ENCODE measurements at regions not wholly inside any gene's neighbourhood (a gene's known extent, or its start where the extent isn't known, plus 50 kb on each side); places are given as distances from the start of the nearest gene placed in this dataset.

- no peak for TF ChIP-seq REST (IDR thresholded peaks at IDR 0.05)
- no peak for TF ChIP-seq MAX (IDR thresholded peaks at IDR 0.05)
- TF ChIP-seq ATF3 (IDR thresholded peaks at IDR 0.05), result no peak
These were observed 114.4 kb upstream of the NANOS1 start (continued) for GRCh38 chr10:118915161-118915560.

- no peak for DNase-seq (ENCODE audit: low spot score)
- Histone ChIP-seq H3K27ac (ENCODE audit: low read depth in 1 of 2, low read length in 2 of 2) (no peak overlapping the region), H3K9ac (ENCODE audit: low read depth in 1 of 2, low read length in 2 of 2) (no peak overlapping the region), H3K9me3 (ENCODE audit: control insufficient read depth in 4 of 4, low read length in 3 of 4) (no peaks in the 10 kb centered on the region), H3K4me3 (ENCODE audit: low read depth in 1 of 3, low read length in 3 of 3) (no peak overlapping the region), H3K4me1 (ENCODE audit: control insufficient read depth in 4 of 4, insufficient read depth in 4 of 4, low read length in 3 of 4) (no peaks in the 10 kb centered on the region), H3K27me3 (ENCODE audit: control insufficient read depth in 4 of 4, insufficient read depth in 4 of 4, low read length in 3 of 4) (no peaks in the 10 kb centered on the region), H3K36me3 (ENCODE audit: control insufficient read depth in 4 of 4, insufficient read depth in 3 of 4, low read depth in 1 of 4, low read length in 3 of 4) (no peaks in the 10 kb centered on the region)
- 91% methylated on average over 6 of the region's 6 CpGs for WGBS
- TF ChIP-seq NR2F2 (IDR thresholded peaks at IDR 0.05) (no peak), FOXA2 (IDR thresholded peaks at IDR 0.05) (no peak), EGR1 (IDR thresholded peaks at IDR 0.05; ENCODE audit: low read depth in 2 of 2) (no peak), YY1 (IDR thresholded peaks at IDR 0.05) (no peak), ATF3 (IDR thresholded peaks at IDR 0.05) (no peak), REST (IDR thresholded peaks at IDR 0.05) (no peak), HNF4A (conservative IDR thresholded peaks at IDR 0.05) (no peak), MAX (IDR thresholded peaks at IDR 0.05) (no peak), GABPA (IDR thresholded peaks at IDR 0.05 in 1 of 2, conservative IDR thresholded peaks at IDR 0.05 in 1 of 2) (no peak), RXRA (IDR thresholded peaks at IDR 0.05) (no peak), JUND (IDR thresholded peaks at IDR 0.05) (no peak), RAD21 (IDR thresholded peaks at IDR 0.05) (no peak), SP1 (IDR thresholded peaks at IDR 0.05) (no peak), FOXA1 (IDR thresholded peaks at IDR 0.05) (no peak), ZBTB33 (IDR thresholded peaks at IDR 0.05) (no peak)
These were observed 112.7 kb upstream of the NANOS1 start for GRCh38 chr10:118916777-118917176.
